Esophagus muscularis mucosa (tissue), 4 donors: ENCODE measurements at regions not wholly inside any gene's neighbourhood (a gene's known extent, or its start where the extent isn't known, plus 50 kb on each side); places are given as distances from the start of the nearest gene placed in this dataset.

ENCODE experiments used
- DNase-seq: peaks from one replicate; pipeline ENCODE4 v3.0.0-alpha.2; 2017; ENCODE audit errors: extremely low spot score
- H3K27ac ChIP-seq, 4 donors: fragments of 200-600 bp; sonication (generic); replicated peaks in 1 of 4; 1 replicate in 3 of 4; 2 replicates in 1 of 4; pipeline ENCODE4 v1.5.1; 2016 to 2019; ENCODE audit warnings: mild to moderate bottlenecking in 1 of 4
- H3K27me3 ChIP-seq, 4 donors: fragments of 200-600 bp; sonication (generic); one replicate each; pipeline versions ENCODE4 v1.5.1 to v1.6.0; 2016 to 2019
- H3K36me3 ChIP-seq, 4 donors: fragments of 200-600 bp; sonication (generic); one replicate each; pipeline ENCODE4 v1.5.1; 2016 to 2019
- H3K4me1 ChIP-seq, 4 donors: fragments of 200-600 bp; sonication (generic); one replicate each; pipeline ENCODE4 v1.5.1; 2016 to 2019
- H3K4me3 ChIP-seq, 4 donors: fragments of 200-600 bp; sonication (generic); 1 replicate in 2 of 4; 2 replicates in 2 of 4; pipeline ENCODE4 v1.5.1; 2016 to 2019; ENCODE audit warnings: mild to moderate bottlenecking in 4 of 4, moderate library complexity in 1 of 4
- H3K9me3 ChIP-seq, 4 donors: fragments of 200-600 bp; sonication (generic); 1 replicate in 3 of 4; 2 replicates in 1 of 4; pipeline ENCODE4 v1.5.1; 2016 to 2019
- EP300 ChIP-seq: sonication (generic); formaldehyde crosslinking; IDR thresholded peaks from one replicate; pipeline ENCODE4 v1.6.1; 2017; ENCODE audit warnings: antibody characterized with exemption
- POLR2A ChIP-seq: fragments of 450-650 bp; IDR thresholded peaks from one replicate; pipeline ENCODE4 v1.6.1; 2017; ENCODE audit warnings: antibody characterized with exemption, moderate library complexity, mild to moderate bottlenecking, low read depth
- POLR2AphosphoS5 ChIP-seq, 2 donors: sonication (generic); formaldehyde crosslinking; IDR thresholded peaks; one replicate each; pipeline ENCODE4 v1.6.1; 2017; ENCODE audit warnings: antibody characterized with exemption in 2 of 2
- WGBS: methylation state at CpG from one replicate; pipeline ENCODE4 v1.1.5; 2018; 5-methylcytosine and 5-hydroxymethylcytosine counted together
- intact Hi-C: fragments of 100-400 bp; cut with DNase I; formaldehyde crosslinking; loops from one replicate; pipeline ENCODE4 v1.15.1; 2023
- TF ChIP-seq, protein P1 (sequence below), 3 experiments: fragments of 200-600 bp in 2 of 3; fragments of 450-650 bp in 1 of 3; sonication (generic) in 2 of 3; IDR thresholded peaks; one replicate each; pipeline ENCODE4 v1.5.1; 2017 to 2019; ENCODE audit warnings: antibody characterized with exemption in 3 of 3, mild to moderate bottlenecking in 2 of 3, moderate library complexity in 1 of 3

DNA sequence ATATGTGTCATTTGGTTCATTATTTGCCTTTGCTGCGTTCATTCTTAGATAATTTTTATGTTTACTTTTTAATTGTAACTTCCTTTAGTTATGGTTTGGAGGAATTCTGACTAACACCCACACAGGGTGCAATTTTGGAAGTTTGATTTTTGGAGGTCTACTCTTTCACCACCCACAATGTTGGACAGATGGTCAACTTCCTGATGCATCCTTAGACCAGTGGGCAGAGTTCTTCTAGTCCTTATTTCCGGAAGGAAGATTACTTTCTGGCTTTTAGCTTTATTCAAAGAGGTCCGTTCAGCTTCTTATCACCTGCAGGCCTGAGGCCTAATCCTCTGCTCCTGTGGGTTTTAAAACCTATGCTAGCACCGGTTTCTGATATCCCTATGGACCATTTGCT, 126.7 kb downstream of the MTX3 start:
- H3K27me3 ChIP-seq, result no peaks in the 10 kb centered on the region
- TF ChIP-seq, protein P1, sequence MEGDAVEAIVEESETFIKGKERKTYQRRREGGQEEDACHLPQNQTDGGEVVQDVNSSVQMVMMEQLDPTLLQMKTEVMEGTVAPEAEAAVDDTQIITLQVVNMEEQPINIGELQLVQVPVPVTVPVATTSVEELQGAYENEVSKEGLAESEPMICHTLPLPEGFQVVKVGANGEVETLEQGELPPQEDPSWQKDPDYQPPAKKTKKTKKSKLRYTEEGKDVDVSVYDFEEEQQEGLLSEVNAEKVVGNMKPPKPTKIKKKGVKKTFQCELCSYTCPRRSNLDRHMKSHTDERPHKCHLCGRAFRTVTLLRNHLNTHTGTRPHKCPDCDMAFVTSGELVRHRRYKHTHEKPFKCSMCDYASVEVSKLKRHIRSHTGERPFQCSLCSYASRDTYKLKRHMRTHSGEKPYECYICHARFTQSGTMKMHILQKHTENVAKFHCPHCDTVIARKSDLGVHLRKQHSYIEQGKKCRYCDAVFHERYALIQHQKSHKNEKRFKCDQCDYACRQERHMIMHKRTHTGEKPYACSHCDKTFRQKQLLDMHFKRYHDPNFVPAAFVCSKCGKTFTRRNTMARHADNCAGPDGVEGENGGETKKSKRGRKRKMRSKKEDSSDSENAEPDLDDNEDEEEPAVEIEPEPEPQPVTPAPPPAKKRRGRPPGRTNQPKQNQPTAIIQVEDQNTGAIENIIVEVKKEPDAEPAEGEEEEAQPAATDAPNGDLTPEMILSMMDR (IDR thresholded peaks at IDR 0.05), result no peak
- TF ChIP-seq POLR2A, result no peak
- TF ChIP-seq EP300, result no peak
- TF ChIP-seq POLR2AphosphoS5 (IDR thresholded peaks at IDR 0.05), result no peak
- WGBS, result 66% methylated on average over 4 of the region's 4 CpGs

GRCh38 chr5:79859588-79859987, 131.5 kb downstream of the MTX3 start:
- Histone ChIP-seq H3K27me3 (no peaks in the 10 kb centered on the region), H3K4me1 (no peaks in the 10 kb centered on the region), H3K27ac (no peak overlapping the region), H3K9me3 (no peaks in the 10 kb centered on the region), H3K36me3 (no peaks in the 10 kb centered on the region), H3K4me3 (no peak overlapping the region)
- 58% methylated on average over 5 of the region's 5 CpGs for WGBS
- TF ChIP-seq, protein P1 (IDR thresholded peaks at IDR 0.05), result no peak
- TF ChIP-seq EP300 (no peak), POLR2AphosphoS5 (IDR thresholded peaks at IDR 0.05) (no peak), POLR2A (no peak)
- DNase-seq, result peak; percentile 21
- intact Hi-C loops, result loop anchor here (5.0 to 10.0 kb wide), 3 partner anchors 157 to 835 kb away; no protein-coding TSS in a partner anchor

More for the DNA sequence above, 126.7 kb downstream of the MTX3 start:
- H3K9me3 ChIP-seq, result peaks cover 0 to 6% (median 0%) of the 10 kb centered on the region in 4 donors
- intact Hi-C loops, result no loop called here
- no peak overlapping the region for H3K27ac ChIP-seq
- H3K36me3 ChIP-seq, result no peaks in the 10 kb centered on the region
- no peak overlapping the region for H3K4me3 ChIP-seq
- H3K4me1 ChIP-seq, result no peaks in the 10 kb centered on the region
- DNase-seq, result peak; percentile 60

GRCh38 chr5:79858410-79858723, 132.7 kb downstream of the MTX3 start:
- Histone ChIP-seq H3K27ac (no peak overlapping the region), H3K27me3 (no peaks in the 10 kb centered on the region), H3K4me1 (no peaks in the 10 kb centered on the region), H3K9me3 (no peaks in the 10 kb centered on the region), H3K4me3 (no peak overlapping the region), H3K36me3 (no peaks in the 10 kb centered on the region)
- 96% methylated on average over 2 of the region's 2 CpGs for WGBS
- DNase-seq, result no peak
- TF ChIP-seq POLR2AphosphoS5 (IDR thresholded peaks at IDR 0.05), result no peak
- no peak for TF ChIP-seq EP300
- no peak for TF ChIP-seq POLR2A
- TF ChIP-seq, protein P1 (IDR thresholded peaks at IDR 0.05), result no peak
- intact Hi-C loops, result loop anchor here (5.0 to 10.0 kb wide), 3 partner anchors 156 to 834 kb away; no protein-coding TSS in a partner anchor

DNA sequence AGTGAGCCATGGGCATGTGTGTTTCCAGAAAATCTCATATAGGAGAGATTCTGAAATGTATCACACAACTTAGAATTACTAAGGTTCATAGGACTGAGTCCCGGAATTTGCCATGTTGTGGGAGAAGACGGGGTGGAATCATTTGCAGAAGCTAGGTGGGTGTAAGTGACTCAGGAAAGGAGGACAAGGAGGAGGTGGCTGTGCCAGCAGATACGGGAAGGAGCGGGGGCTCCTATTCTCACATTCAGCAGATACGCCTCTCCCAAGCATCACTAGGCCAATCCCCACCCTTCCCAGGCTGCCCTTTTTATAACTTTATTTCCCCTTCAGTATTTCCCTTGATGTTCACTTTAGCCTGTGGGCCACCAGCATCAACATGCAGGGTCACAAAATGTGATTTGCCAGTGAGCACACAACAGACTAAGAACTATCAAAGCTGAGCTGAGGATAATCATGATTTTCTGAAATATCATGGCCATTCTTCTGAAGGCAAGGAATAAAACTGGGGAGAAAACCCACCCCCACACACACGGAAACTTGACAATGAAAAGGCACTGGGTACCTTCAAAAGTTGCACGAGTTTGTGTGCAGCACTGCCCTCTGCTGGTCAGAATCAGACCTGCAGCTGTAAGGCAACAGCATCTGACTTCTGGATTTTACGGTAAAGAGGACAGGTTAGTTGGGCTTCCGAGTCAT, 133.2 kb downstream of the MTX3 start:
- DNase-seq, result no peak
- no peaks in the 10 kb centered on the region for H3K4me1 ChIP-seq
- TF ChIP-seq, protein P1 (IDR thresholded peaks at IDR 0.05), result peak; percentile 90 to 97 (median 95)
- TF ChIP-seq POLR2A, result no peak
- no peak overlapping the region for H3K27ac ChIP-seq
- intact Hi-C loops, result loop anchor here (5.0 to 10.0 kb wide), 3 partner anchors 156 to 833 kb away; no protein-coding TSS in a partner anchor
- H3K27me3 ChIP-seq, result no peaks in the 10 kb centered on the region
- no peaks in the 10 kb centered on the region for H3K9me3 ChIP-seq
- 50% methylated on average over 9 of the region's 9 CpGs for WGBS
- no peak overlapping the region for H3K4me3 ChIP-seq
- no peaks in the 10 kb centered on the region for H3K36me3 ChIP-seq
